D721Med (cell line): ENCODE measurements at regions not wholly inside any gene's neighbourhood (a gene's known extent, or its start where the extent isn't known, plus 50 kb on each side); places are given as distances from the start of the nearest gene placed in this dataset.

Experiments
- DNase-seq: peaks from one replicate; pipeline ENCODE4 v3.0.0; 2011; ENCODE audit warnings: low spot score; ENCODE audit not compliant: insufficient read length
- FAIRE-seq: peaks from 2 replicates; lab custom pipeline; 2011; peaks lifted over from hg19 to GRCh38; lab: Jason Lieb, UNC
- TF ChIP-seq, protein P1 (sequence below): IDR thresholded peaks from 2 replicates; pipeline ENCODE4 v1.5.1; 2012; ENCODE audit warnings: mild to moderate bottlenecking, control low read depth; ENCODE audit not compliant: insufficient read depth; ENCODE audit errors: missing control alignments

DNA sequence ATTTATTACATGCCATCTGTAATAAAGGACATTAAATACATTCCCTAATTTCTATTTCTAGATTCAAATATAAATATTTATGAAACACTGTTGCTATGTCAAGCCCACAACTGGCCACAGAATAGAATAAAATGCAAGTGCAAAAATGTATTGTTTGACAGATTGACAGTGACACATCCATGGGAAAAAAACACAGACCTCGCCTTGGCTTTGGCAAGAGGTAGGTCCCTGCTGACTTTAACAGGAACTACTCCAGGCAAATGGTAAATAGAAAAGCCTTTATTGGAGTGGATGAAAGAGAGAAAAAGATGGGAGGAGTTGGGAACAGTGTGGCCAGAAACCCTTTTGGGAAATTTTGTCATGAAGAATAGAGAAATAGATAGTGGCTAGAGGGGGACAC is 622.9 kb downstream of the UTRN start:
- DNase-seq: no peak
- FAIRE-seq: no peak
- TF ChIP-seq, protein P1, sequence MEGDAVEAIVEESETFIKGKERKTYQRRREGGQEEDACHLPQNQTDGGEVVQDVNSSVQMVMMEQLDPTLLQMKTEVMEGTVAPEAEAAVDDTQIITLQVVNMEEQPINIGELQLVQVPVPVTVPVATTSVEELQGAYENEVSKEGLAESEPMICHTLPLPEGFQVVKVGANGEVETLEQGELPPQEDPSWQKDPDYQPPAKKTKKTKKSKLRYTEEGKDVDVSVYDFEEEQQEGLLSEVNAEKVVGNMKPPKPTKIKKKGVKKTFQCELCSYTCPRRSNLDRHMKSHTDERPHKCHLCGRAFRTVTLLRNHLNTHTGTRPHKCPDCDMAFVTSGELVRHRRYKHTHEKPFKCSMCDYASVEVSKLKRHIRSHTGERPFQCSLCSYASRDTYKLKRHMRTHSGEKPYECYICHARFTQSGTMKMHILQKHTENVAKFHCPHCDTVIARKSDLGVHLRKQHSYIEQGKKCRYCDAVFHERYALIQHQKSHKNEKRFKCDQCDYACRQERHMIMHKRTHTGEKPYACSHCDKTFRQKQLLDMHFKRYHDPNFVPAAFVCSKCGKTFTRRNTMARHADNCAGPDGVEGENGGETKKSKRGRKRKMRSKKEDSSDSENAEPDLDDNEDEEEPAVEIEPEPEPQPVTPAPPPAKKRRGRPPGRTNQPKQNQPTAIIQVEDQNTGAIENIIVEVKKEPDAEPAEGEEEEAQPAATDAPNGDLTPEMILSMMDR: no peak

DNA sequence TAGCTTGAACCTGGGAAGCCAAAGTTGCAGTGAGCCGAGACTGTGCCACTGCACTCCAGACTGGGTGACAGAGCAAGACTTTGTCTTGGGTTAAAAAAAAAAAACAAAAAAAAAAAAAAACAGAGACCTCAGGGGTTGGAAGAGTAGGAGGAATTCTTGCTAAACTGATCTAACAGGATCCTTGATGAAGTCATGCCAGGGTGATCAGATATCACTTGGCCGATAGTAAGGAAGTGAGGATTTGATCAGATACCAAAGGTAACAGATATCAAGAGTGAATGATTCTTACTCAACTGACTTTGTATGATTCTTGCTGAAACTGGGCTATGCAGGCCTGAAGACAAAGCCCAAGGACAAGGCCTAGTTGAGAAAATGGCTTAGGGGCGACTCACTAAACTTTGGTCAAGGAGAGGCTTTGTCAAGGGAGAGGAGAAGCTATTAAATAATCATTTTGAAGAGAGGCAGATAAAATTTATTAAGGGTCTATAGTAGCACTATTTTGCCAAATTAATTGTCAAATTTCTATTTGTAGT is 624.7 kb downstream of the UTRN start:
- no peak for FAIRE-seq
- TF ChIP-seq, protein P1: no peak
- DNase-seq: no peak

DNA sequence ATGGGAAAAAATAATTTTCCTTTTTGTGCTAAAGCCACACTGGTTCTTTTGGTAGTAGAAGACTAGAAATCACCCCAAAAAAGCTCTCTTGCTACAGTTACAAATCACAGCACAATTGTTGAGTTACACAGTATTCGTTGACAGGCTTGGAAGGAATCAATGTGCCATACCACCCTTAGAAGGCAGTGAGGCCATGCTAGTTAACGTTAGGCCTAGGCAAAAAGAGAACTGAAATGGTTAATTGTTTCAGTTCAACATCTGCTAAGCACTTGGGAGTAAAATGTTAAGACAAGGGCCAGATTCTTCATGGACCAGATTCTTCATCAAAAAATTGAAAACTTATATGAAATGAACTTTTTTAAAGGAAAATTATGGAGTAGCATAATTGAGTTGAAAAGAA is 626.2 kb downstream of the UTRN start:
- DNase-seq (no peak), FAIRE-seq (no peak)
- TF ChIP-seq, protein P1: no peak

DNA sequence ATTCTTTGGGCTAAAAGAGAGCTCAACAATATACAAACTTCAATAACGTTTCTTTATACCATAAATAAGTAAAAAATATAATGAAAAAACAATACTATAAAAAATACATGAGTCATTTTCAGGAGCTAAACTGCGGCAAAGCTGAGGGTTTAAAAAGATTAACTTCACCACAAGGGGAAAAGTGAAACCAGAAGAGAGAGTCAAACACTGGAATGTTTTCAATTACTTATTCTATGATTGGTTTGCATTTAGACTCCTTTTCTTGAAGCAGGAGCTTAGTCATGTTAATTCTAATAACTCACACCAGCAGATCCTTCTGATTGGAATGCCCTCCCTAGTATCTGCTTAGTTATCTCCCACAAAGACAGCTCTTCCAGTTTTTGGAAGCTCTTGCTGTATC is 627.3 kb downstream of the UTRN start:
- DNase-seq (no peak), FAIRE-seq (no peak)
- TF ChIP-seq, protein P1: no peak

DNA sequence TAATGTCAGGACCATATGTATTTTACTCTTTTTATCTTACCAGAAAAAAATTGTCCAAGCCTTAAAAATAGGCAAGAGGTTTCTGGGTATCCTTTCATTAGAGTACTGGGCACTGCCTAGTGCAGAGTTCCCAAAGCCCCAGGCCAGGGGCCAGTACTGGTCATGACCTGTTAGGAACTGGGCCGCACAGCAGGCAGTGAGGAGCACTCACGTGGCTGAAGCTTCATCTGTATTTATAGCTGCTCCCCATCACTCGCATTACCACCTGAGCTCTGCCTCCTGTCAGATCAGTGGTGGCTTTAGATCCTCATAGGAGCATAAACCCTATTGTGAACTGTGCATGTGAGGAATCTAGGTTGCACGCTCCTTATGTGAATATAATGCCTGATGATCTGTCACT is 632.9 kb downstream of the UTRN start:
- FAIRE-seq: no peak
- TF ChIP-seq, protein P1: no peak
- DNase-seq: no peak

DNA sequence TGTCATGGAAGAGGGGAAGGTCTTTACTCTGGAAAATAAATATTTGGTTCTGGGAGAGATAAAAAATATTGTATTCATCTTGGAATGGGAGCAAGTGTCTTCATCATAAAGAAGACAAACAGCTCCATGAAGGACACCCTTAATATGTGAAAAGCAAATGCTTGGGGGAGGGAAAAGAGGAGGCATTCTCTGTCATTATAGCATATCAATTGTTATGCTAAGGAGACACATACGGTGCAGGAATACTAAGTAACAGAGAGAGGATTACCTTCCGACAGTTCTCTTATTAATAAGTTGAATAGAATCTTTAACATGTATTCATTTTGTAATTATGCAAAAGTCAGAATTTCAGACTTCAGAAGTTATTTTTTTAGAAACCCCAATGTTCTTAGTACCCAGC is 634.4 kb downstream of the UTRN start:
- DNase-seq (no peak), FAIRE-seq (no peak)
- TF ChIP-seq, protein P1: no peak

DNA sequence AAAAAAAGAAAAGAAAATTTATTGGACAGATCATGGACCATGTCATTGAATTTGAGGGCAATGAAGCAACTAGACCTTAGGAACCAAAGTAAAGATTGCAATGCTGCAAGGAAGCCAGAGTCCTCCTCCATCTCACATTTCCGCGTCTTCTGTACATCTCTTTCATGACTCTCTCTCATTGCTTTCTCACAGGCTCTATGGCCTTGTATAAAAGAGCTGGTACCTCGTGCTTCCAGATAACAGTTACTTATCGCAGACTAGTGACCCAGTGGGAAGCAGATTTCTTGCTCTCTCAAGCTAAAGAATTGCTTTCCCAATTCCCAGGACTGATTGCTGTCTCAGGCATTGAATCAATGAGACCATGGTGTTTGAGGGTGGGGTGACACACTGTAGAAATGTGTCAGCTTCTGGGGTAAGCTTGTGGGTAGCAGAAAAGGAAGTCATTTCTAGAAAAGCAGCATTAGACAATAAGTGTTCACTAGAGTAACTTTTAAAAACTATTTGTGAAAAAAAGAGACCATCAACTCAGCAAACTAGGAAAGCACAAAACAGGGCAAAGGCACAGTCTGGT is 635.3 kb downstream of the UTRN start:
- TF ChIP-seq, protein P1: no peak
- FAIRE-seq (no peak), DNase-seq (no peak)
